Subcutaneous abdominal adipose tissue (tissue), 5 donors: ENCODE measurements at regions not wholly inside any gene's neighbourhood (a gene's known extent, or its start where the extent isn't known, plus 50 kb on each side); places are given as distances from the start of the nearest gene placed in this dataset.

Source experiments
- H3K27ac ChIP-seq: one replicate; pipeline ENCODE4 v1.7.0; 2013; ENCODE audit warnings: low read depth, mild to moderate bottlenecking, inconsistent platforms, low read length, moderate library complexity
- H3K27me3 ChIP-seq, 5 donors: one replicate each; pipeline ENCODE4 v1.7.0; 2013; ENCODE audit warnings: low read length in 5 of 5, inconsistent platforms in 1 of 5; ENCODE audit not compliant: control insufficient read depth in 5 of 5, insufficient read depth in 4 of 5
- H3K36me3 ChIP-seq, 5 donors: one replicate each; pipeline ENCODE4 v1.7.0; 2013; ENCODE audit warnings: low read length in 5 of 5; ENCODE audit not compliant: control insufficient read depth in 5 of 5, insufficient read depth in 5 of 5
- H3K4me1 ChIP-seq, 5 donors: one replicate each; pipeline ENCODE4 v1.7.0; 2013; ENCODE audit warnings: low read length in 5 of 5, mild to moderate bottlenecking in 3 of 5, moderate library complexity in 1 of 5; ENCODE audit not compliant: control insufficient read depth in 5 of 5, insufficient read depth in 5 of 5
- H3K4me3 ChIP-seq, 5 donors: one replicate each; pipeline ENCODE4 v1.7.0; 2013; ENCODE audit warnings: low read length in 5 of 5, low read depth in 1 of 5
- H3K9ac ChIP-seq, 5 donors: one replicate each; pipeline ENCODE4 v1.7.0; 2013; ENCODE audit warnings: low read length in 5 of 5, mild to moderate bottlenecking in 4 of 5, moderate library complexity in 3 of 5
- H3K9me3 ChIP-seq, 5 donors: one replicate each; pipeline ENCODE4 v1.7.0; 2013; ENCODE audit warnings: low read length in 5 of 5; ENCODE audit not compliant: control insufficient read depth in 5 of 5
- donor health status: healthy.
- donor health status: healthy.
- donor health status: healthy.
- donor health status: healthy.
- donor health status: healthy.

DNA sequence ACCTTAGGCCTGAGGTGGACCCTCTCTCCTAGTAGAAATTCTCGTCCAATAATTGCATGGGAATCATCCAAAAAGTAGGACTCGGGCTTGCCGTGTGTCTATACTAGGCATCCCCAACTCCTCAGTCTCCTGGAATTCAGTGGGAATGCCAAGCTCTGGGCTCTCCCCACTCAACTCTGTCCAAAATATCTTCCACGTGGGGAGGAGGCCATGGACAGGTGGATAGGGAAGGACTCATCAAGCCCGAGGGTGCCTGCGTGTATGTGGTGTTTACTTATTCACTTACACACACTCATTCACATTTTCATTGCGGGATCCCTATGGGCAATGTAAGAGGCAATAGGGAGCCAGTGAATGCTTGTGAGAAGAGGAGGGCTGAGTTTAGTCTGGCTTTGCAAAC lies 383.3 kb downstream of the MN1 start:
- H3K27ac ChIP-seq = no peak overlapping the region
- peaks cover 2 to 13% (median 11%) of the 10 kb centered on the region in 5 donors for H3K4me1 ChIP-seq
- H3K9me3 ChIP-seq = no peaks in the 10 kb centered on the region
- no peak overlapping the region for H3K4me3 ChIP-seq
- no peak overlapping the region for H3K9ac ChIP-seq
- no peaks in the 10 kb centered on the region for H3K36me3 ChIP-seq
- H3K27me3 ChIP-seq = peaks cover 0 to 5% (median 0%) of the 10 kb centered on the region in 5 donors

DNA sequence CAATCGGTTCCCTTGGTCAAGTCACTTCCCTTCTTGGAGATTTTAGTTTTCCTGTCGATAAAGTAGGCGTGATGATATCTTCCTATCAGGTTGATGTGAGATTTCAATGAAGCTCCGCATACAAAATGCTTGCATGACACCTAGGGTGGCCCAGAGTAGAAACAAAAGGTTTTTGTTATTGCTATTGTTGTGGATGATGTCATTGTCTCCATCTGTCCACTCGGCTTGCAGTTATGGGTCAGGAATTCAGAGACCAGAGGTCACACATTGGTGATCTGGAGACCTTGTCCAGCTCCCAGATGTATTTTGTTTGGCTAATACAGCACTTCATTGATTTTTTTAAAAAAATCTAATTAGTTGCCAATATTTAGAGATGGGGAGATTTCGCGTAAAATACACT lies 382.1 kb downstream of the MN1 start:
- Histone ChIP-seq H3K4me3 (no peak overlapping the region), H3K9ac (no peak overlapping the region), H3K9me3 (no peaks in the 10 kb centered on the region), H3K4me1 (peaks cover 2 to 13% (median 11%) of the 10 kb centered on the region in 5 donors), H3K36me3 (no peaks in the 10 kb centered on the region), H3K27ac (no peak overlapping the region), H3K27me3 (peaks cover 0 to 5% (median 0%) of the 10 kb centered on the region in 5 donors)

DNA sequence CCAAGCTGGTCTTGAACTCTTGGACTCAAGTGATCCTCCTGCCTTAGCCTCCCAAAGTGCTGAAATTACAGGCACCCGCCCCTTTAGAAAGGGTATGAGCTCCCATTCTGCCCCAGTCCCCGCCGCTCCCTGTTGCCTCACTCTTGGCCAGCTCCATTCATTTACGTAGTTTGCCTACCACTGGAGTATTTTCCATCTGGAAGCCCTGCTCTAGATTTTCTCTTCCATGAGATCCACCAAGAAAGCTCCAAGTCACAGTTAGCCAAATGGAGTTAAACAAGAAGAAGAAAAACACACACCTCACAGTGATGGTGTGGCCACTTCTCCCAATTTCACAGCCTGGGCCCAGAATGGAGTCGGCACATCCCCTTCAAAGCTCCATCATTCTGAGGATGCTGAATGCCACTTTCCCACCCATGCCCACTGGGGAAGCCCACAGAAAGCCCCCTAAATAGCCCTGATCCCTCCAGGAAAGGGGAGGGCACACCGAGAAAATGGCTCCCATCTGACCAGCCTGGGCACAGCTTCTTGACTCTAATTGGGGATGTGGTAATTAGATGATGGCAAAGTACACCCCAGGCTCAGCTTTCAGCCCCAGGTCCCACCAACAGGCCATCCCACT lies 381.2 kb downstream of the MN1 start:
- H3K36me3 ChIP-seq = no peaks in the 10 kb centered on the region
- peak overlapping the region; percentile 30 for H3K27ac ChIP-seq

GRCh38 chr22:27420817-27421361 lies 380.7 kb downstream of the MN1 start:
- Histone ChIP-seq H3K27ac (peak overlapping the region; percentile 30), H3K4me1 (peaks cover 2 to 13% (median 11%) of the 10 kb centered on the region in 5 donors), H3K36me3 (no peaks in the 10 kb centered on the region), H3K27me3 (peaks cover 0 to 2% (median 0%) of the 10 kb centered on the region in 5 donors), H3K9ac (no peak overlapping the region), H3K4me3 (peak overlapping the region in 2 of 5 donors; percentile 12 to 13), H3K9me3 (no peaks in the 10 kb centered on the region)

More for the DNA sequence above, 381.2 kb downstream of the MN1 start:
- Histone ChIP-seq H3K27me3 (peaks cover 0 to 5% (median 0%) of the 10 kb centered on the region in 5 donors), H3K9me3 (no peaks in the 10 kb centered on the region), H3K4me1 (peaks cover 2 to 13% (median 11%) of the 10 kb centered on the region in 5 donors), H3K4me3 (no peak overlapping the region), H3K9ac (no peak overlapping the region)

GRCh38 chr22:27422442-27422841 lies 379.1 kb downstream of the MN1 start:
- H3K9ac ChIP-seq = no peak overlapping the region
- no peak overlapping the region for H3K4me3 ChIP-seq
- H3K9me3 ChIP-seq = peaks cover 0 to 3% (median under 1%) of the 10 kb centered on the region in 5 donors
- H3K4me1 ChIP-seq = peaks cover 2 to 13% (median 11%) of the 10 kb centered on the region in 5 donors
- peaks cover 0 to 2% (median 0%) of the 10 kb centered on the region in 5 donors for H3K27me3 ChIP-seq
- no peak overlapping the region for H3K27ac ChIP-seq
- H3K36me3 ChIP-seq = no peaks in the 10 kb centered on the region

DNA sequence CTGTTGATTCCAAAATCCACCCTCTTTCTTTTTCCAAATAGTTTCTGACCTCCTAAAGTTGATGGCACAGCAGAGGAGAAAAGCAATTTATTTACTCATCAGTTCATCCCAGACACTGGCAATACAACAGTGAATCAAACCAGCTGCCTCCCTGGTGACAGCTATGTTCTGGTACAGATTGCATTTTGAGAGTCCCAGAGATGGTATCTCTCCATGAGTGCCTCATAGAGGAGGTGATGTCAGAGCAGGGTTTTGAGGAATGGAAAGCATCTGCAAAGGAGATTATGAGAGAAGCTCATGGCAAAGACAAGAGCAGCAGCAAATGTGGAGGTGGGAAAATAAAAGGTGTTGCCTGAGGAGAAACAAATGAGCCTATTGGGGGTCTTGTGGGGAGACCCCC lies 377.2 kb downstream of the MN1 start:
- no peak overlapping the region for H3K27ac ChIP-seq
- H3K9me3 ChIP-seq = peaks cover 0 to 9% (median 6%) of the 10 kb centered on the region in 5 donors

DNA sequence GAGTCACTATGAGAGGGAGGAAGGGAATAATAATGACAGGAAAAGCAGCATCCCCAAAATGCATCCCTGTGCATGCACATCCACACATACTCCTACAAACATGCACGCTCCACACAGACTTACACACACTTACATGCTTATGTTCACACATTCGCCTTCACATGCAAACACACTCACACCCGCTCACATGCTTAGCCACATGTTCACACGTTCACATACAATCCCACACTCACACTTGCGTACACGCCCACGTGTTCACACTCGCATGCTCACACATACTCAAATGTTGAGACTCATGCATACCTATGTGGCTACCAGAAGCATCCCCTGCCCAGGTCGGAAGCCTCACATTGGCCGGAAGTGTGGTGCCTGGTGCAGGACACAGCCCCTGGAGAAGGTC lies 372.1 kb downstream of the MN1 start:
- H3K9me3 ChIP-seq = peaks cover 0 to 19% (median 15%) of the 10 kb centered on the region in 5 donors
- no peaks in the 10 kb centered on the region for H3K36me3 ChIP-seq
- H3K27ac ChIP-seq = no peak overlapping the region
- H3K27me3 ChIP-seq = no peaks in the 10 kb centered on the region
- H3K9ac ChIP-seq = no peak overlapping the region
- peaks cover 0 to 8% (median 4%) of the 10 kb centered on the region in 5 donors for H3K4me1 ChIP-seq
- H3K4me3 ChIP-seq = no peak overlapping the region

More for the DNA sequence above, 377.2 kb downstream of the MN1 start:
- Histone ChIP-seq H3K27me3 (peaks cover 0 to 2% (median 0%) of the 10 kb centered on the region in 5 donors), H3K4me3 (no peak overlapping the region), H3K36me3 (no peaks in the 10 kb centered on the region), H3K4me1 (peaks cover 2 to 13% (median 11%) of the 10 kb centered on the region in 5 donors), H3K9ac (no peak overlapping the region)

- peaks cover 0 to 19% (median 15%) of the 10 kb centered on the region in 5 donors for H3K9me3 ChIP-seq
- peaks cover 2 to 18% (median 9%) of the 10 kb centered on the region in 5 donors for H3K4me1 ChIP-seq
- H3K27me3 ChIP-seq = no peaks in the 10 kb centered on the region
- H3K9ac ChIP-seq = no peak overlapping the region
- H3K36me3 ChIP-seq = no peaks in the 10 kb centered on the region
- no peak overlapping the region for H3K4me3 ChIP-seq
- no peak overlapping the region for H3K27ac ChIP-seq
Observed at GRCh38 chr22:27431081-27431480, 370.5 kb downstream of the MN1 start.

- Histone ChIP-seq H3K27ac (no peak overlapping the region), H3K9me3 (peaks cover 0 to 19% (median 15%) of the 10 kb centered on the region in 5 donors), H3K9ac (no peak overlapping the region)
Observed at GRCh38 chr22:27431896-27432295, 369.7 kb downstream of the MN1 start.

GRCh38 chr22:27433099-27433498 lies 368.5 kb downstream of the MN1 start:
- H3K9ac ChIP-seq = no peak overlapping the region
- H3K27me3 ChIP-seq = no peaks in the 10 kb centered on the region
- H3K27ac ChIP-seq = no peak overlapping the region

More at GRCh38 chr22:27431896-27432295, 369.7 kb downstream of the MN1 start:
- Histone ChIP-seq H3K27me3 (no peaks in the 10 kb centered on the region), H3K4me3 (no peak overlapping the region), H3K4me1 (peaks cover 2 to 20% (median 9%) of the 10 kb centered on the region in 5 donors), H3K36me3 (no peaks in the 10 kb centered on the region)

More at GRCh38 chr22:27433099-27433498, 368.5 kb downstream of the MN1 start:
- H3K4me3 ChIP-seq = no peak overlapping the region
- H3K36me3 ChIP-seq = no peaks in the 10 kb centered on the region
- H3K4me1 ChIP-seq = peaks cover 2 to 23% (median 10%) of the 10 kb centered on the region in 5 donors
- H3K9me3 ChIP-seq = peaks cover 0 to 13% (median 10%) of the 10 kb centered on the region in 5 donors
